T-helper 17 cell (primary cell): ENCODE measurements at regions not wholly inside any gene's neighbourhood (a gene's known extent, or its start where the extent isn't known, plus 50 kb on each side); places are given as distances from the start of the nearest gene placed in this dataset.
"Not testable (repeated sequence)": the region's sequence is repeated elsewhere in the genome, so short reads cannot be mapped to it uniquely, and the experiment has no call there.

Experiments used
- ATAC-seq: fragments of 150-1000 bp; cut with Tn5 transposase; 2 replicates; pipeline ENCODE4 v1.10.0; 2021; ENCODE audit warnings: mild to moderate bottlenecking, moderate library complexity
- DNase-seq, 3 donors: peaks; one replicate each; pipeline versions ENCODE4 v3.0.0 to v3.0.0-alpha.2; 2020 to 2021
- H3K9me3 ChIP-seq: one replicate; pipeline ENCODE4 v1.7.0; 2013; ENCODE audit warnings: low read length, mild to moderate bottlenecking; ENCODE audit not compliant: control insufficient read depth, poor library complexity, severe bottlenecking
- H3K27ac Mint-ChIP-seq: one replicate; pipeline ENCODE4 v1.8.0; 2022; ENCODE audit warnings: mild to moderate bottlenecking, moderate library complexity, mixed read lengths
- H3K27me3 Mint-ChIP-seq: one replicate; pipeline ENCODE4 v1.8.0; 2022; ENCODE audit warnings: mixed read lengths
- H3K36me3 Mint-ChIP-seq: one replicate; pipeline ENCODE4 v1.8.0; 2022; ENCODE audit warnings: low read depth, mixed read lengths
- H3K4me1 Mint-ChIP-seq: one replicate; pipeline ENCODE4 v1.8.0; 2022; ENCODE audit warnings: mild to moderate bottlenecking, mixed read lengths
- H3K4me3 Mint-ChIP-seq: one replicate; pipeline ENCODE4 v1.8.0; 2022; ENCODE audit warnings: mild to moderate bottlenecking, moderate library complexity, mixed read lengths

- H3K4me1 Mint-ChIP-seq, result no peaks in the 10 kb centered on the region
- ATAC-seq (no peak), DNase-seq (no peak)
- no peak overlapping the region for H3K4me3 Mint-ChIP-seq
- H3K36me3 Mint-ChIP-seq, result no peaks in the 10 kb centered on the region
- no peaks in the 10 kb centered on the region for H3K9me3 ChIP-seq
- H3K27ac Mint-ChIP-seq, result no peak overlapping the region
- no peaks in the 10 kb centered on the region for H3K27me3 Mint-ChIP-seq
Measured at GRCh38 chr7:15143936-15144335, 241.4 kb upstream of the DGKB start.

- H3K9me3 ChIP-seq, result no peaks in the 10 kb centered on the region
- no peak for ATAC-seq
- no peak overlapping the region for H3K4me3 Mint-ChIP-seq
Measured at GRCh38 chr7:15143121-15143520, 240.6 kb upstream of the DGKB start.

DNA sequence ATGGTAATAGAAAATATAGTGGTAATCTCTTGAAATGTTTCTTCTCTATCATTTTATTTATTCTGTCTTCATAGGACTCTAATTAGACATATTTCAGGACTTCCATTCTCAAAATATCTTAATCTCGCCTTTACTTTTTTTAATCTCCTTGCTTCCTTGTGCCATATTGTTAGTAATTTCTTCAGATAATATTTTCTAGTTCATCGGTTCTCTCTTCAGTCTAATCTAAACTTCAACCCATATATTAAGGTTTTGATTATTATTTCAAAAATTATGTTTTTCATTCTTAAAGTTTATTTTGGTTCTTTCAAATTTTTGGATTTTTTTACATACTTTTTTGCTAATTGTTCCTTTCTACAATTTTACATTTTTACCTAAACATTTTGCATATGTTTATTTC lies 237.9 kb upstream of the DGKB start:
- ATAC-seq (no peak), DNase-seq (no peak)
- Mint-ChIP-seq H3K36me3 (no peaks in the 10 kb centered on the region), H3K4me3 (no peak overlapping the region), H3K27ac (no peak overlapping the region), H3K27me3 (no peaks in the 10 kb centered on the region), H3K4me1 (no peaks in the 10 kb centered on the region)
- H3K9me3 ChIP-seq, result no peaks in the 10 kb centered on the region

More at GRCh38 chr7:15143121-15143520, 240.6 kb upstream of the DGKB start:
- DNase-seq, result no peak
- H3K36me3 Mint-ChIP-seq, result no peaks in the 10 kb centered on the region
- no peaks in the 10 kb centered on the region for H3K27me3 Mint-ChIP-seq
- no peaks in the 10 kb centered on the region for H3K4me1 Mint-ChIP-seq
- H3K27ac Mint-ChIP-seq, result no peak overlapping the region

GRCh38 chr7:15131661-15132060 lies 229.1 kb upstream of the DGKB start:
- Mint-ChIP-seq H3K27me3 (no peaks in the 10 kb centered on the region), H3K27ac (no peak overlapping the region), H3K4me1 (no peaks in the 10 kb centered on the region), H3K36me3 (no peaks in the 10 kb centered on the region), H3K4me3 (no peak overlapping the region)
- no peaks in the 10 kb centered on the region for H3K9me3 ChIP-seq
- ATAC-seq (no peak), DNase-seq (no peak)

DNA sequence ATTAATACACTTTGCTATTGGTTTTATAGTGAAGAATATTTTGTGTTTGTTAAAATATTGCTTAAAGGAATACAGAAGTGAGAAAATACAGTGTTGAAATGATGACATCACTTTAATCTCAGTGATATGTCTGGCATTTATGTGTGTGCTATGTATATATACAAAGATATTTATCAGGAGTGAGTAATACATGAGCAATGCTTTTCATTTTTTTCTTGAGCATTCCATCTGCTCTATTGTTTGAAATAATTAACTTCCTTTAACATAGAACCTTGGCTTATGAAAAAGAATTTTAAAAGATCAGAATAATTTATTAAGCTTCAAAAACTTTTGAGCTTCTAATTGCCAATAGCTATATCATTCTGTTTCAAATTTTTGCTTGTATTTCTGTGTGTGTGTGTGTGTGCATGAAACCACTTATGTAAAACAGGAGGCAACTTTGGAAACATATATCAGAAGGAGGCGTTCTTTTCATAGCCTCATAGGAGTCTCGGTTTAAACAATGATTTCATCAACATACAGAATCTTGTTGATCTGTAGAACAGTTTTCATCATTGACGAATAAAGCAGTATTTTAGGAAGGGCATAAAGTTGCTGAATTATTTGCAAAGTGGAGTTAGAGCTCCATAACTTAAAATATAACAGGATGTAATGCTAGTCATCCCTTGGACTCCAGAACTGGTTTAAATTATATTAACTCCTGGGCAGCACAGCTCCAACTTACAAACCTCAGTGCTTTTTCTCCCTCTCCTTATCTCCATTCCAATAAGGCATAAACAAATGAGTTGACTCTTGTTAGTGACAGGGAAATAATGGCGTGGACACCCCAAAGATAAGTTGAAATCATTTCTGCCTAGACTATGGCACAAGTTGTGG lies 228.4 kb upstream of the DGKB start:
- Mint-ChIP-seq H3K27me3 (no peaks in the 10 kb centered on the region), H3K36me3 (no peaks in the 10 kb centered on the region), H3K27ac (no peak overlapping the region), H3K4me1 (no peaks in the 10 kb centered on the region), H3K4me3 (no peak overlapping the region)
- H3K9me3 ChIP-seq, result no peaks in the 10 kb centered on the region
- no peak for ATAC-seq
- DNase-seq, result no peak

GRCh38 chr7:15128716-15129115 lies 226.2 kb upstream of the DGKB start:
- H3K9me3 ChIP-seq, result no peaks in the 10 kb centered on the region
- no peaks in the 10 kb centered on the region for H3K27me3 Mint-ChIP-seq
- H3K27ac Mint-ChIP-seq, result no peak overlapping the region
- DNase-seq (no peak), ATAC-seq (no peak)
- H3K4me1 Mint-ChIP-seq, result no peaks in the 10 kb centered on the region
- H3K4me3 Mint-ChIP-seq, result no peak overlapping the region
- H3K36me3 Mint-ChIP-seq, result no peaks in the 10 kb centered on the region

- H3K4me3 Mint-ChIP-seq, ATAC-seq, H3K36me3 Mint-ChIP-seq, H3K4me1 Mint-ChIP-seq, H3K27me3 Mint-ChIP-seq, DNase-seq, H3K9me3 ChIP-seq, H3K27ac Mint-ChIP-seq: not testable (repeated sequence)
Measured at GRCh38 chr7:15126653-15127052, 224.1 kb upstream of the DGKB start.

- Mint-ChIP-seq H3K4me3 (no peak overlapping the region), H3K27ac (no peak overlapping the region), H3K36me3 (no peaks in the 10 kb centered on the region), H3K4me1 (no peaks in the 10 kb centered on the region), H3K27me3 (no peaks in the 10 kb centered on the region)
- ATAC-seq (no peak), DNase-seq (no peak)
- H3K9me3 ChIP-seq, result no peaks in the 10 kb centered on the region
Measured at GRCh38 chr7:15123901-15124300, 221.3 kb upstream of the DGKB start.

GRCh38 chr7:15113752-15114151 lies 211.2 kb upstream of the DGKB start:
- Mint-ChIP-seq H3K4me3 (no peak overlapping the region), H3K4me1 (no peaks in the 10 kb centered on the region), H3K27ac (no peak overlapping the region), H3K36me3 (no peaks in the 10 kb centered on the region), H3K27me3 (no peaks in the 10 kb centered on the region)
- DNase-seq (no peak), ATAC-seq (no peak)
- H3K9me3 ChIP-seq, result no peaks in the 10 kb centered on the region

- Mint-ChIP-seq H3K4me1 (no peaks in the 10 kb centered on the region), H3K4me3 (no peak overlapping the region), H3K27ac (no peak overlapping the region), H3K27me3 (no peaks in the 10 kb centered on the region), H3K36me3 (no peaks in the 10 kb centered on the region)
- ATAC-seq (no peak), DNase-seq (no peak)
- H3K9me3 ChIP-seq, result no peaks in the 10 kb centered on the region
Measured at GRCh38 chr7:15105711-15106110, 203.2 kb upstream of the DGKB start.

DNA sequence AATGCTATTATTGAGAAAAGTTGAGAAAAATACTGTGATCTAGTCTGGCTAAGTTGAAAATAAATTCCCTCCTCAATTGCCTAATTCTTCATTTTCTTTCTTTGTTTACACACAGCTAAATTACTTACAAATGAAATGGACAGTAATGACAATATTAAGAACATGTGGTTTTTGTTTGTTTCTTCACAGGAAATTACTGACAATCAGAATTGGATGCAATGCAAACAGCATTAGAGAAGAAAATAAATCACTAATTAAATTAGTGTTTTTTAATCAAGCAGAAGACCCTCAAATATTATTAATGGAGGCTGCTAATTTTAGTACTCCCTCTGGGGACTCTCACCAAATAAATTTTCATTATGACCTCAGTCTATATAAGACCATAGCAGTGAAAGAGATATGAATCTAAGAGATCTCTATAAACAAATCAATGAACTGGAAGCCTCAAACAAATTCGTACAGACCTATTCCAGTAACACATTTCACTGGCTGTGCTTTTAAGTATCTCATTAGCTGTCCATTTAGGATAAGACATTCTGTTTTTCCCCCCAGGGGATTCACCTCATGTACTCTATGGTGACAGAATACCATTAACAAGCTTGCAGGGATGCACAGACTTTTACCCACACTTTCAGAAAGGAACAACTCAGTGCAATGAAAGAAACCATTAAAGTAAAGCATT lies 202.0 kb upstream of the DGKB start:
- no peaks in the 10 kb centered on the region for H3K9me3 ChIP-seq
- ATAC-seq, result no peak
- Mint-ChIP-seq H3K4me3 (no peak overlapping the region), H3K27ac (no peak overlapping the region), H3K4me1 (no peaks in the 10 kb centered on the region), H3K27me3 (no peaks in the 10 kb centered on the region), H3K36me3 (no peaks in the 10 kb centered on the region)
- DNase-seq, result no peak

GRCh38 chr7:15099074-15099473 lies 196.5 kb upstream of the DGKB start:
- Mint-ChIP-seq H3K4me3 (no peak overlapping the region), H3K27ac (no peak overlapping the region), H3K36me3 (no peaks in the 10 kb centered on the region), H3K4me1 (no peaks in the 10 kb centered on the region), H3K27me3 (no peaks in the 10 kb centered on the region)
- H3K9me3 ChIP-seq, result no peaks in the 10 kb centered on the region
- ATAC-seq (no peak), DNase-seq (no peak)

DNA sequence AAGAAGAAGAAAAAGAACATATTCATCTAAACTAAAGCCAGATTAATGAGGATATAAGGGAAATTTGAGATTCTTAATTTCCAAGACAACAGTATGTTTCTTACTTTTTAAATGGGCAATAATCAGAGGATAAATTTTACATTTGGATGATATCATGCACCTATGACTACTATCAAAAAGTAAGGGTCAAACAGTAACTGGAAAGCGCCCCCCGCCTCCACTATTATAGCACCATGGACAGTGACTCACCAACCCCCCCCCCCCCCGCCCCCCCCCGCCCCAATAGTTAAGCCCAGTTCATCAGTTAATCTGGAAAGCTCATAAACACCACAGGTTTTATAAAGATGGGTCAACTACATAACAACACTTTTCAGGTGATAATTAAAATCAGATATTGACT lies 194.3 kb upstream of the DGKB start:
- H3K4me1 Mint-ChIP-seq, result no peaks in the 10 kb centered on the region
- no peak overlapping the region for H3K4me3 Mint-ChIP-seq
- no peaks in the 10 kb centered on the region for H3K27me3 Mint-ChIP-seq
- DNase-seq, result no peak
- no peaks in the 10 kb centered on the region for H3K9me3 ChIP-seq
- no peak for ATAC-seq
- no peak overlapping the region for H3K27ac Mint-ChIP-seq
- H3K36me3 Mint-ChIP-seq, result no peaks in the 10 kb centered on the region

DNA sequence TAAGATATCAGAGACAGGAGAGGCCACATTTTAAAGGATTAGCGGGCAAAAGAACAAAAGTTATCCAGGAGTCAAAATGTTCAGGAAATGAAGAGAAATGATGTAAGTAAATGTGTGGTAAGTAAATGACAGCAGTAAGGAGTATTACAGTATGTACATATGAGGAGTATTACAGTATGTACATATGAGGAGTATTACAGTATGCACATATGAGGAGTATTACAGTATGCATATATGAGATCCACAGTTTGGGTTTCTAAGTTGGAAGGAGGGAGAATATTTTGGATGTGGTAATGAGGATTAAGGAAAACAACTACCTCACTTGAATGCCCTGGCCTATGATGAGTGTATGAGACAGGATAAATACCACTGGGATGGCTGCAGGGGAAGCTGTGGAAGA lies 192.4 kb upstream of the DGKB start:
- Mint-ChIP-seq H3K4me3 (no peak overlapping the region), H3K27ac (no peak overlapping the region), H3K27me3 (no peaks in the 10 kb centered on the region), H3K36me3 (no peaks in the 10 kb centered on the region), H3K4me1 (no peaks in the 10 kb centered on the region)
- ATAC-seq, result no peak
- DNase-seq, result no peak
- no peaks in the 10 kb centered on the region for H3K9me3 ChIP-seq
